ENCODE measurements at regions not wholly inside any gene's neighbourhood (a gene's known extent, or its start where the extent isn't known, plus 50 kb on each side); places are given as distances from the start of the nearest gene placed in this dataset.

GRCh38 chr22:27104449-27104848, 447.1 kb downstream of the MIAT start:
- TF ChIP-seq CTCF (IDR thresholded peaks at IDR 0.05; ENCODE audit: low read length) (no peak), EZH2 (IDR thresholded peaks at IDR 0.05; ENCODE audit: borderline replicate concordance, low read length) (no peak)

Measured in OCI-LY1 (cell line).